IMR-90 (cell line): ENCODE measurements at regions not wholly inside any gene's neighbourhood (a gene's known extent, or its start where the extent isn't known, plus 50 kb on each side); places are given as distances from the start of the nearest gene placed in this dataset.

Experiments
- ATAC-seq: fragments of 200-7000 bp; cut with Tn5 transposase; 2 replicates; pipeline ENCODE4 v1.9.1; 2020; ENCODE audit warnings: low read depth, mild to moderate bottlenecking, moderate library complexity
- BruUV-seq: library from RNA; stranded (reverse); fragments of 400-500 nt; replicated peaks from 2 replicates; lab custom pipeline; 2021; lab: Mats Ljungman, UMichigan
- CTCF ChIA-PET: fragments of 300-600 bp; formaldehyde crosslinking; extraction: SDS; loops from one replicate; lab custom pipeline; 2021; ENCODE audit warnings: antibody characterized with exemption; lab: Yijun Ruan, JAX
- POLR2A ChIA-PET: fragments of 300-600 bp; sonication (Branson Sonifier 250); formaldehyde crosslinking; loops from one replicate; lab custom pipeline; 2022; ENCODE audit warnings: antibody characterized with exemption; ENCODE audit not compliant: unreplicated experiment; lab: Charles Lee
- DNase-seq: peaks from one replicate; pipeline ENCODE4 v3.0.0; 2013
- H2AFZ ChIP-seq: replicated peaks from 2 replicates; pipeline ENCODE3; 2013; ENCODE audit warnings: low read length, mild to moderate bottlenecking; ENCODE audit not compliant: poor library complexity
- H2AK5ac ChIP-seq: 2 replicates; pipeline ENCODE4 v1.6.1; 2013; ENCODE audit warnings: low read depth, low read length, inconsistent platforms
- H2AK9ac ChIP-seq: replicated peaks from 2 replicates; pipeline ENCODE3; 2013; ENCODE audit warnings: mild to moderate bottlenecking, low read depth, low read length, moderate library complexity; ENCODE audit not compliant: poor library complexity
- H2BK120ac ChIP-seq: 2 replicates; pipeline ENCODE4 v1.6.1; 2013; ENCODE audit warnings: low read depth, low read length, inconsistent platforms
- H2BK15ac ChIP-seq: 3 replicates; pipeline ENCODE4 v1.6.1; 2013; ENCODE audit warnings: low read depth, low read length, inconsistent platforms
- H2BK20ac ChIP-seq: 2 replicates; pipeline ENCODE4 v1.6.1; 2013; ENCODE audit warnings: low read depth, mild to moderate bottlenecking, inconsistent platforms, low read length, moderate library complexity
- H2BK5ac ChIP-seq: 2 replicates; pipeline ENCODE4 v1.6.1; 2013; ENCODE audit warnings: mild to moderate bottlenecking, low read depth, low read length, inconsistent platforms; ENCODE audit not compliant: poor library complexity, severe bottlenecking
- H3K14ac ChIP-seq: replicated peaks from 2 replicates; pipeline ENCODE4 v1.6.1; 2013; ENCODE audit warnings: low read depth, low read length, inconsistent platforms
- H3K18ac ChIP-seq: 2 replicates; pipeline ENCODE4 v1.6.1; 2013; ENCODE audit warnings: low read depth, low read length, control low read depth
- H3K23ac ChIP-seq: 2 replicates; pipeline ENCODE4 v1.6.1; 2013; ENCODE audit warnings: low read depth, low read length, inconsistent platforms
- H3K27ac ChIP-seq: 2 replicates; pipeline ENCODE4 v1.5.1; 2013; ENCODE audit warnings: mild to moderate bottlenecking, control low read depth, low read length; ENCODE audit not compliant: insufficient read depth
- H3K27me3 ChIP-seq: 2 replicates; pipeline ENCODE4 v1.6.1; 2013; ENCODE audit warnings: low read length; ENCODE audit not compliant: control insufficient read depth, insufficient read depth
- H3K36me3 ChIP-seq: 2 replicates; pipeline ENCODE4 v1.6.1; 2013; ENCODE audit warnings: low read length, mixed read lengths; ENCODE audit not compliant: control insufficient read depth, insufficient read depth
- H3K4ac ChIP-seq: 2 replicates; pipeline ENCODE4 v1.6.1; 2013; ENCODE audit warnings: low read depth, low read length, inconsistent platforms
- H3K4me1 ChIP-seq: 2 replicates; pipeline ENCODE4 v1.6.1; 2013; ENCODE audit warnings: low read length, mixed read lengths; ENCODE audit not compliant: control insufficient read depth, insufficient read depth
- H3K4me2 ChIP-seq: 2 replicates; pipeline ENCODE4 v1.6.1; 2013; ENCODE audit warnings: low read depth, mild to moderate bottlenecking, control low read depth, low read length, moderate library complexity
- H3K4me3 ChIP-seq: 2 replicates; pipeline ENCODE4 v1.5.1; 2013; ENCODE audit warnings: low read depth, mild to moderate bottlenecking, control low read depth, low read length, moderate library complexity; ENCODE audit not compliant: insufficient read depth
- H3K56ac ChIP-seq: 2 replicates; pipeline ENCODE4 v1.6.1; 2013; ENCODE audit warnings: low read length, inconsistent platforms; ENCODE audit not compliant: insufficient read depth; ENCODE audit errors: extremely low read depth
- H3K79me1 ChIP-seq, 2 experiments: 2 replicates each; pipeline ENCODE4 v1.6.1; 2013; ENCODE audit warnings: low read length in 2 of 2, inconsistent platforms in 1 of 2, low read depth in 1 of 2
- H3K9ac ChIP-seq: 2 replicates; pipeline ENCODE4 v1.6.1; 2013; ENCODE audit warnings: low read depth, low read length, control low read depth
- H3K9me1 ChIP-seq: 2 replicates; pipeline ENCODE4 v1.6.1; 2013; ENCODE audit warnings: low read length, inconsistent platforms; ENCODE audit not compliant: insufficient read depth
- H3K9me3 ChIP-seq: 2 replicates; pipeline ENCODE4 v1.6.1; 2013; ENCODE audit warnings: low read length; ENCODE audit not compliant: control insufficient read depth, insufficient read depth
- H4K20me1 ChIP-seq: 2 replicates; pipeline ENCODE4 v1.6.1; 2013; ENCODE audit warnings: low read length, inconsistent platforms; ENCODE audit not compliant: insufficient read depth
- H4K5ac ChIP-seq: 2 replicates; pipeline ENCODE4 v1.6.1; 2013; ENCODE audit warnings: mild to moderate bottlenecking, low read depth, low read length, control low read depth
- H4K8ac ChIP-seq, 2 experiments: 2 replicates each; pipeline ENCODE4 v1.6.1; 2013; ENCODE audit warnings: low read depth in 2 of 2, low read length in 2 of 2, control low read depth in 1 of 2, inconsistent platforms in 1 of 2
- H4K91ac ChIP-seq: 2 replicates; pipeline ENCODE4 v1.6.1; 2013; ENCODE audit warnings: low read depth, low read length, inconsistent platforms; ENCODE audit not compliant: insufficient read depth
- BHLHE40 ChIP-seq: fragments of 150-350 bp; IDR thresholded peaks from 2 replicates; pipeline ENCODE4 v1.6.1; 2016; ENCODE audit warnings: mild to moderate bottlenecking, low read depth, low read length
- CEBPB ChIP-seq: IDR thresholded peaks from 2 replicates; pipeline ENCODE4 v1.6.1; 2012; ENCODE audit warnings: low read depth, low read length, improper control_type of control experiment
- CHD1 ChIP-seq: IDR thresholded peaks from 2 replicates; pipeline ENCODE4 v1.6.1; 2012; ENCODE audit warnings: low read depth, low read length, improper control_type of control experiment
- CTCF ChIP-seq: conservative IDR thresholded peaks from 2 replicates; pipeline ENCODE4 v1.5.1; 2012; ENCODE audit warnings: mild to moderate bottlenecking, low read depth, low read length, improper control_type of control experiment
- FOS ChIP-seq: fragments of 150-350 bp; IDR thresholded peaks from 2 replicates; pipeline ENCODE4 v1.6.1; 2016; ENCODE audit warnings: low read depth, low read length
- MAFK ChIP-seq: IDR thresholded peaks from 2 replicates; pipeline ENCODE4 v1.6.1; 2012; ENCODE audit warnings: low read depth, low read length, improper control_type of control experiment
- MAZ ChIP-seq: IDR thresholded peaks from 2 replicates; pipeline ENCODE4 v1.6.1; 2012; ENCODE audit warnings: low read depth, mild to moderate bottlenecking, low read length, improper control_type of control experiment, moderate library complexity, borderline replicate concordance
- MXI1 ChIP-seq: IDR thresholded peaks from 2 replicates; pipeline ENCODE4 v1.6.1; 2012; ENCODE audit warnings: low read depth, mild to moderate bottlenecking, low read length, moderate library complexity, borderline replicate concordance
- NFE2L2 ChIP-seq: fragments of 150-350 bp; IDR thresholded peaks from 2 replicates; pipeline ENCODE4 v1.6.1; 2016; ENCODE audit warnings: low read depth, mild to moderate bottlenecking, low read length
- POLR2A ChIP-seq: IDR thresholded peaks from 2 replicates; pipeline ENCODE4 v1.6.1; 2012; ENCODE audit warnings: mild to moderate bottlenecking, low read depth, low read length
- RAD21 ChIP-seq: IDR thresholded peaks from 2 replicates; pipeline ENCODE4 v1.6.1; 2012; ENCODE audit warnings: low read length, improper control_type of control experiment
- RCOR1 ChIP-seq: IDR thresholded peaks from 2 replicates; pipeline ENCODE4 v1.6.1; 2012; ENCODE audit warnings: mild to moderate bottlenecking, low read length, improper control_type of control experiment; ENCODE audit not compliant: insufficient replicate concordance
- RFX5 ChIP-seq: IDR thresholded peaks from 2 replicates; pipeline ENCODE4 v1.8.0; 2012; ENCODE audit warnings: low read depth, mild to moderate bottlenecking, low read length, moderate library complexity
- SMC3 ChIP-seq: fragments of 150-350 bp; IDR thresholded peaks from 2 replicates; pipeline ENCODE4 v1.6.1; 2016; ENCODE audit warnings: low read depth, mild to moderate bottlenecking, antibody characterized with exemption, low read length, moderate library complexity
- WGBS, 2 experiments: methylation state at CpG; one replicate each; pipeline versions ENCODE4 v1.1.5 to v1.1.7; 2013; ENCODE audit warnings: missing lambda C conversion rate in 2 of 2; ENCODE audit not compliant: insufficient read length in 1 of 2; ENCODE audit errors: extremely low coverage in 2 of 2; 5-methylcytosine and 5-hydroxymethylcytosine counted together
- dilution Hi-C: fragments of 300-500 bp; cut with HindIII; formaldehyde crosslinking; loops from one replicate; pipeline ENCODE4 v1.14.3; 2018; ENCODE audit warnings: low sequenced_read_pairs; ENCODE audit not compliant: unreplicated experiment
- in situ Hi-C: fragments of 300-500 bp; cut with MboI; formaldehyde crosslinking; loops from 3 replicates; pipeline ENCODE4 v1.14.3; 2019; ENCODE audit warnings: low sequenced_read_pairs, inconsistent platforms, mixed read lengths
- intact Hi-C: fragments of 100-400 bp; cut with micrococcal nuclease; formaldehyde crosslinking; loops from 2 replicates; pipeline ENCODE4 v1.10.0; 2022
- TF ChIP-seq, protein P1 (sequence below): fragments of 150-350 bp; IDR thresholded peaks from 2 replicates; pipeline ENCODE4 v1.6.1; 2016; ENCODE audit warnings: low read depth, mild to moderate bottlenecking, low read length, moderate library complexity, borderline replicate concordance
- TF ChIP-seq, protein P2 (sequence below): fragments of 150-350 bp; IDR thresholded peaks from 2 replicates; pipeline ENCODE4 v1.6.1; 2017; ENCODE audit warnings: mild to moderate bottlenecking, antibody characterized with exemption, low read length, low read depth

DNA sequence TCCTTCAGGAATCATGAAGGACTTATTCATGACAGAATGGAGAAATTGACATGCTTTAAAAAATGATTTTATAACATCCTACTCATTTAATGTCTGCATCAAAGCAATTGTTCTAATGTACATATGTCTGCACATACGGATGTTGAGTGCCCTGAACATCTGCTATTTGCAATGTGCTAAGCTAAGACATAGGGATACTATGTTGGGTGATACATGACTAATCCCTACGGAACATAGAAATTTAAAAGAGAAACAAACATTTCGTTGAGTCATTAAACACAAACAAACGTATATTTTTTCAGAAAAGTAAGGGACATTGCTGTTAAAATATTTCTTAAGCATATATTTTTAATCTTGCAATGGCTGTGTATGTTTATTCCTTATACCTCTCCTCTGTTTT, 686.5 kb upstream of the ADAMTS16 start:
- no peaks in the 10 kb centered on the region for H4K20me1 ChIP-seq
- no peak overlapping the region for H2BK20ac ChIP-seq
- no peak overlapping the region for H3K4ac ChIP-seq
- H3K27ac ChIP-seq, result no peak overlapping the region
- no peaks in the 10 kb centered on the region for H3K27me3 ChIP-seq
- TF ChIP-seq NFE2L2 (no peak), RAD21 (no peak), FOS (no peak), MAZ (no peak), MAFK (no peak), MXI1 (no peak), RFX5 (no peak), CEBPB (no peak), CHD1 (no peak), POLR2A (no peak), CTCF (no peak), SMC3 (no peak), RCOR1 (no peak), BHLHE40 (no peak)
- TF ChIP-seq, protein P1, sequence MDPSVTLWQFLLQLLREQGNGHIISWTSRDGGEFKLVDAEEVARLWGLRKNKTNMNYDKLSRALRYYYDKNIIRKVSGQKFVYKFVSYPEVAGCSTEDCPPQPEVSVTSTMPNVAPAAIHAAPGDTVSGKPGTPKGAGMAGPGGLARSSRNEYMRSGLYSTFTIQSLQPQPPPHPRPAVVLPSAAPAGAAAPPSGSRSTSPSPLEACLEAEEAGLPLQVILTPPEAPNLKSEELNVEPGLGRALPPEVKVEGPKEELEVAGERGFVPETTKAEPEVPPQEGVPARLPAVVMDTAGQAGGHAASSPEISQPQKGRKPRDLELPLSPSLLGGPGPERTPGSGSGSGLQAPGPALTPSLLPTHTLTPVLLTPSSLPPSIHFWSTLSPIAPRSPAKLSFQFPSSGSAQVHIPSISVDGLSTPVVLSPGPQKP, result no peak
- TF ChIP-seq, protein P2, sequence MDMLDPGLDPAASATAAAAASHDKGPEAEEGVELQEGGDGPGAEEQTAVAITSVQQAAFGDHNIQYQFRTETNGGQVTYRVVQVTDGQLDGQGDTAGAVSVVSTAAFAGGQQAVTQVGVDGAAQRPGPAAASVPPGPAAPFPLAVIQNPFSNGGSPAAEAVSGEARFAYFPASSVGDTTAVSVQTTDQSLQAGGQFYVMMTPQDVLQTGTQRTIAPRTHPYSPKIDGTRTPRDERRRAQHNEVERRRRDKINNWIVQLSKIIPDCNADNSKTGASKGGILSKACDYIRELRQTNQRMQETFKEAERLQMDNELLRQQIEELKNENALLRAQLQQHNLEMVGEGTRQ, result no peak
- ChIA-PET CTCF (no interaction called here), POLR2A (no interaction called here)
- H3K36me3 ChIP-seq, result no peaks in the 10 kb centered on the region
- no peak overlapping the region for H2AK5ac ChIP-seq
- no peak overlapping the region for H3K18ac ChIP-seq
- H3K9ac ChIP-seq, result no peak overlapping the region
- H3K79me1 ChIP-seq, result no peaks in the 10 kb centered on the region
- no peak overlapping the region for H2BK15ac ChIP-seq
- H3K23ac ChIP-seq, result no peak overlapping the region
- H3K9me3 ChIP-seq, result peaks cover 7% of the 10 kb centered on the region
- H2AK9ac ChIP-seq, result no peak overlapping the region
- no peak overlapping the region for H4K5ac ChIP-seq
- dilution Hi-C loops (no loop called here), in situ Hi-C loops (no loop called here), intact Hi-C loops (no loop called here)
- no peak overlapping the region for H2BK5ac ChIP-seq
- no peaks in the 10 kb centered on the region for H3K4me1 ChIP-seq
- H4K8ac ChIP-seq, result no peak overlapping the region
- H3K14ac ChIP-seq, result no peak overlapping the region
- no CpG with 5 or more reads among the region's 4 CpGs for WGBS, 2 experiments
- ATAC-seq (no peak), DNase-seq (no peak)
- H3K4me2 ChIP-seq, result no peak overlapping the region
- no peak overlapping the region for H3K4me3 ChIP-seq
- no peak overlapping the region for H4K91ac ChIP-seq
- no TSS peak for BruUV-seq
- no peak overlapping the region for H2BK120ac ChIP-seq
- no peaks in the 10 kb centered on the region for H3K9me1 ChIP-seq
- H3K56ac ChIP-seq, result no peak overlapping the region
- H2AFZ ChIP-seq, result no peak overlapping the region
